ENCODE measurements at regions not wholly inside any gene's neighbourhood (a gene's known extent, or its start where the extent isn't known, plus 50 kb on each side); places are given as distances from the start of the nearest gene placed in this dataset.
A peak's percentile ranks its signal among the peaks of the same experiment; 100 is the strongest.

DNA sequence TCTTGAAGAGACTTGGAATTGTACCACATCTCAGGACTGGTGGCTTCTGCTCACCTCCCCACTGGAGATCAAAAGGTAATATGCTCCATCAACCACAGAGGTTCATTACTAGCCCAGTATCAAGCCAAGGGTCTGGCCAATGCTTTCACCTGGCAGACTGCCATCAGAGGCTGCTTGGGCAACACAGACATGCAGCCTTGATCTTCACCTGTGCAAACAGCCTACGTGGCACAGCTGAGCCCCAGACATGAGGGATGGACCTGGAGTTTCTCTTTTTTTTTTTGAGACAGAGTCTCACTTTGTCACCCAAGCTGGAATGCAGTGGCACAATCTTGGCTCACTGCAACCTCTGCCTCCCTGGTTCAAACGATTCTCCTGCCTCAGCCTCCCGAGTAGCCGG is 105.6 kb upstream of the HES1 start:
- Mint-ChIP-seq H3K9me3 (peaks cover 7% of the 10 kb centered on the region), H3K27ac (no peak overlapping the region), H3K4me3 (no peak overlapping the region), H3K27me3 (peaks cover 4% of the 10 kb centered on the region), H3K4me1 (ENCODE audit: unreplicated experiment) (peaks cover 40% of the 10 kb centered on the region), H3K36me3 (no peaks in the 10 kb centered on the region)
- no peak for DNase-seq (ENCODE audit: extremely low spot score, unreplicated experiment)
- TF ChIP-seq, protein P1, sequence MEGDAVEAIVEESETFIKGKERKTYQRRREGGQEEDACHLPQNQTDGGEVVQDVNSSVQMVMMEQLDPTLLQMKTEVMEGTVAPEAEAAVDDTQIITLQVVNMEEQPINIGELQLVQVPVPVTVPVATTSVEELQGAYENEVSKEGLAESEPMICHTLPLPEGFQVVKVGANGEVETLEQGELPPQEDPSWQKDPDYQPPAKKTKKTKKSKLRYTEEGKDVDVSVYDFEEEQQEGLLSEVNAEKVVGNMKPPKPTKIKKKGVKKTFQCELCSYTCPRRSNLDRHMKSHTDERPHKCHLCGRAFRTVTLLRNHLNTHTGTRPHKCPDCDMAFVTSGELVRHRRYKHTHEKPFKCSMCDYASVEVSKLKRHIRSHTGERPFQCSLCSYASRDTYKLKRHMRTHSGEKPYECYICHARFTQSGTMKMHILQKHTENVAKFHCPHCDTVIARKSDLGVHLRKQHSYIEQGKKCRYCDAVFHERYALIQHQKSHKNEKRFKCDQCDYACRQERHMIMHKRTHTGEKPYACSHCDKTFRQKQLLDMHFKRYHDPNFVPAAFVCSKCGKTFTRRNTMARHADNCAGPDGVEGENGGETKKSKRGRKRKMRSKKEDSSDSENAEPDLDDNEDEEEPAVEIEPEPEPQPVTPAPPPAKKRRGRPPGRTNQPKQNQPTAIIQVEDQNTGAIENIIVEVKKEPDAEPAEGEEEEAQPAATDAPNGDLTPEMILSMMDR (conservative IDR thresholded peaks at IDR 0.05), result no peak

DNA sequence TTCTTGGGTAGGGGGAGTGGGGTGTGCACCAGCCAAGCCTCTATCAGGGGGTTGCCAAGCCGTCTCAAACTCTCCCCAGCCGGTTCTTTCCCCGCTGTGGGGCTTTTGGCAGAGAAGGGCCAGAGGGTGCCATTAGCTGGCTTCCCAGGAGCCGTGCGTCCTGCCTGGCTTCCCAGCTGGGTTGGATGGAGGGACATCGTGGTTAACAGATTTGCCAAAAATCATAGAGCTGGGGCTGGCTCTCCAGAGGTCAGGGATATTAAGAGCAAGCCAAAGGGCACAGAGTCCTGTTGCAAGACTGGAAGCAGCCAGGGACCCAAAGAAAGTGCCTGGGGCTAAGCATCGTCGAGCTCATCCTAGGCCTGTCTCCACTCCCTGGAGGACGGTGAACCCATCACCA is 104.6 kb upstream of the HES1 start:
- Mint-ChIP-seq H3K27ac (no peak overlapping the region), H3K4me3 (no peak overlapping the region), H3K36me3 (no peaks in the 10 kb centered on the region), H3K4me1 (ENCODE audit: unreplicated experiment) (peaks cover 40% of the 10 kb centered on the region), H3K9me3 (peaks cover 7% of the 10 kb centered on the region), H3K27me3 (peaks cover 8% of the 10 kb centered on the region)
- TF ChIP-seq, protein P1 (conservative IDR thresholded peaks at IDR 0.05), result no peak
- no peak for DNase-seq (ENCODE audit: extremely low spot score, unreplicated experiment)

DNA sequence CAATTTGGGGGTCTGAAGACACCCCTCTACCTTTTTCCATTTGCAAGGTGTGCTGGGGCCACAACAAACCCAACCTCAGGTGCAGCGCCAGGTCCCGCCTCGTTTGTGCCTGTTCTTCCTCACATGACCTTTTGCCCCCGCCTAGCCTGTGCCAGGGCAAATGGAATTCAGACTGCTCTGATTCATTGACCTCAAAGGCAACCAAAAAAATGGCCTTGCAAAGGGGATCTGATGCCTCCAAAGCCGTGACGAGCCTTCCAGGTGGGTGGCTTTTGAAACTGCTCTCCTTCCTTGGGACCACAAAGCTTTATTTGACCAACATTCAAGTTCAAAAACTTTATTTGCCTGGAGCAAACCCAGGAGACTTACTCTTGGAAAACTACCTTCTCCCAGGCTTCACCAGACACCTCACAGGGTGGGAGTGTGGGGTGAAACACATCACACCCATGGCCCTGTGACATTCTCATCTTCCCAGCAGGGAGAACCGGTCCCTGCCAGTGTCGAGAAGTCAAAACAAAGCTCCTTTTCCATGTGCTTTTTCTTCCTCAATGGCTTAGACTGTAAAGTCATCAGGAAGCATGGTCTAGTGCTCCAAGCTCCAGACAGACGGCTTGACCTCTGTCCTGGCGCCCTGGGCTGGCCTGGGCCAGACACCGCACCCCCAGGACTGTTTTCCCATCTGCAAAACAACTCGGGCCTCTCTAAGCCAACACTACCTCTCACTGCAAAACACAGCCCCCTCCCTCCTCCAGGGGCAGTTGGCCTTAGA is 103.9 kb upstream of the HES1 start:
- no peak overlapping the region for H3K27ac Mint-ChIP-seq
- no peak for DNase-seq (ENCODE audit: extremely low spot score, unreplicated experiment)
- peaks cover 47% of the 10 kb centered on the region for H3K4me1 Mint-ChIP-seq (ENCODE audit: unreplicated experiment)
- no peaks in the 10 kb centered on the region for H3K36me3 Mint-ChIP-seq
- TF ChIP-seq, protein P1 (conservative IDR thresholded peaks at IDR 0.05), result no peak
- no peak overlapping the region for H3K4me3 Mint-ChIP-seq
- peaks cover 8% of the 10 kb centered on the region for H3K27me3 Mint-ChIP-seq
- H3K9me3 Mint-ChIP-seq, result peaks cover 7% of the 10 kb centered on the region

DNA sequence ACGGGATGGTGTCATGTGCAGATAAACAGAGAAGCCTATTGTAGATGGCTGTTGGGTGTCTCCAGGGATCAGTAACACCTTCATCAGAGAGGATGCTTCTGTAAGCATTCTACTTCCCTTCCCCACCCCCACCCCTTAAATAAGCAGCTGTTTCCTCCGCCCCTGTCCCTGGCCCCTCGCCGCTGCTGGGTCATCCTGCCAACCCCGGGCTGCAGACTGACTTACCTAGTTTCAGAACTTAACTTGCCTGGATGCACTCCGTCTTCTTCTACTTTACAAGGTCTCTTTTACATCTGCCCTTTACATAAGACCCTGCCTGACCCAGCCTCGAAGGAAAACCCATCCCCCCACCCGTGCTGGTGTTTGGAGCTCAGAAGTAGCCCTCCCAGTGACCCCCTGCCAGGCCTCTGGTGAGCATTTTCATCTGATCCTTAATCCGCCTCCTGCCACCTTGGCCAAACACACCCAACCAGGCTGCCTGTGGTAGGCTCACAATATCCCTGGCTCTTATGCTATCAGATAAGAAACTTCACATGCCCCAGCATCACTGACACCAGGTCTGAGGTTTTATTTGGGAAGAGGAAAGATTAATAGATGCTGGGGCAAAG is 103.0 kb upstream of the HES1 start:
- no peak for DNase-seq (ENCODE audit: extremely low spot score, unreplicated experiment)
- no peaks in the 10 kb centered on the region for H3K36me3 Mint-ChIP-seq
- H3K4me1 Mint-ChIP-seq (ENCODE audit: unreplicated experiment), result peaks cover 47% of the 10 kb centered on the region
- H3K27ac Mint-ChIP-seq, result peak overlapping the region; percentile 14
- TF ChIP-seq, protein P1 (conservative IDR thresholded peaks at IDR 0.05), result no peak
- H3K4me3 Mint-ChIP-seq, result peak overlapping the region; percentile 34
- peaks cover 7% of the 10 kb centered on the region for H3K9me3 Mint-ChIP-seq
- peaks cover 8% of the 10 kb centered on the region for H3K27me3 Mint-ChIP-seq

DNA sequence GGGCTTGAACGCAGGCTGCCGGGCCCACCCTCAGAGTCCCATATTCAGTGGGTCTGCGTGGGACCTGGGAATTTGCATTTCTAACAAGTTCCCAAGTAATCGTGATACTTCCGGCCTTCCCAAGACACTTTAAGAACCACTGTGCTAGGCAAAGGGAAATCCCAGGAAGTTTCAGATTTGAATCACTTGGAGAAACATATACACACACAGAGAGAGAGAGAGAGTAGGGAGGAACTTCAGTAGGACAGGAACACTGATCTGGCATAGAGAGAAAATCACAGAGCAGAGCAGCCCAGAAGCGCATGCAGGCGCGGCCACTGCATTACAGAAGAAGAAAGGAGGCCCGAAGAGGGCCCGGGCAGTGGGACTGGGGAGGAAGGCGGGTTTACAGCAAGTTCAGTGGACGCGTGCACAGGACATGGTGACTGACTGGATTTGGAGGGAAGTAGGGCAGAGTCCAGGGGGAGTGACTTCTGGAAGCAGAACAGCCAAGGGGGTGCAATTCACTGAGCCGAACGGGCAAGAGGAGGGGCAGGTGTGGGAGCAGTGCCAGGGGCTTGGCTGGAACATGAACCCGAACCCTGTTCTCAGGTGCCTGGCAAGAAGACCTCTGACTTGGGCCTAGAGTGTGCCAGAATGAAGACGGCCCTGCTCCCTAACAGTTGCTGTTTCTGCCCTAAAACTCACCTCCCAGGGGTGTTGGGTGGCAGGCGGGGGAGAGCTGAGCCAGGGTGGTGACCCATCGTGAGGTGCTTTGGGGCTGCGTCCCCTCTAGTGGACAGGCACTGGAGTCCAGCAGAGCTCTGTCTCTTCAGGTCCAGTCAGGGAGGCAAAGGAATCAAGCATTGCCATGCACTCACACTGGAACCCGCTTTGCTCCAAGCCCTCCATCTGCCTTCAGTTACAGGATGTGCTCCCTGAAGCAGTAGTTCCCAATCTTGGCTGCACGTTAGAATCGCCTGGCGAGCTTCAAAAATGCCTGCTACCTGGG is 101.3 kb upstream of the HES1 start:
- no peaks in the 10 kb centered on the region for H3K9me3 Mint-ChIP-seq
- DNase-seq (ENCODE audit: extremely low spot score, unreplicated experiment), result no peak
- H3K27ac Mint-ChIP-seq, result no peak overlapping the region
- H3K4me1 Mint-ChIP-seq (ENCODE audit: unreplicated experiment), result peaks cover 55% of the 10 kb centered on the region
- TF ChIP-seq, protein P1 (conservative IDR thresholded peaks at IDR 0.05), result no peak
- H3K4me3 Mint-ChIP-seq, result no peak overlapping the region
- H3K36me3 Mint-ChIP-seq, result no peaks in the 10 kb centered on the region
- H3K27me3 Mint-ChIP-seq, result peaks cover 8% of the 10 kb centered on the region
